ENCODE measurements at regions not wholly inside any gene's neighbourhood (a gene's known extent, or its start where the extent isn't known, plus 50 kb on each side); places are given as distances from the start of the nearest gene placed in this dataset.

DNA sequence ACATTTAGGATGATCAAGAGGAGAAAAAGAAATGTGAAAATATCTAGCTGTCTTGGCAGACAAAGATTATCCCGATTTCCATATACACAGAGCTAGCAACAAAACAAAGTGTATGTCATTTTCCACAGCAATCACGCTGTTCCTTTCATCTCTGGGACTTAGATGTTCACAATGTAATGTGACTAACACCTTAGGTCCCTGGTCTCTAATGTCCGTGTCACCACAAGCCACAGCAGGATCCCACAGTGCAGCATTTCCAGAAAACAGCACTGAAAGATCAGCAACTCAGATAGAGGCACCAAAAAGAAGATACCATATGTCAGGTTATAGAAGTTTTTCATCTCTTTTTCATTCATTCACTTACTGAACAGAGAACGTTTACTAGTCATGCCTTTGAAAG is 118.0 kb upstream of the TNPO1 start:
- no peak for TF ChIP-seq EZH2 (IDR thresholded peaks at IDR 0.05; ENCODE audit: low read length)
- TF ChIP-seq, protein P1, sequence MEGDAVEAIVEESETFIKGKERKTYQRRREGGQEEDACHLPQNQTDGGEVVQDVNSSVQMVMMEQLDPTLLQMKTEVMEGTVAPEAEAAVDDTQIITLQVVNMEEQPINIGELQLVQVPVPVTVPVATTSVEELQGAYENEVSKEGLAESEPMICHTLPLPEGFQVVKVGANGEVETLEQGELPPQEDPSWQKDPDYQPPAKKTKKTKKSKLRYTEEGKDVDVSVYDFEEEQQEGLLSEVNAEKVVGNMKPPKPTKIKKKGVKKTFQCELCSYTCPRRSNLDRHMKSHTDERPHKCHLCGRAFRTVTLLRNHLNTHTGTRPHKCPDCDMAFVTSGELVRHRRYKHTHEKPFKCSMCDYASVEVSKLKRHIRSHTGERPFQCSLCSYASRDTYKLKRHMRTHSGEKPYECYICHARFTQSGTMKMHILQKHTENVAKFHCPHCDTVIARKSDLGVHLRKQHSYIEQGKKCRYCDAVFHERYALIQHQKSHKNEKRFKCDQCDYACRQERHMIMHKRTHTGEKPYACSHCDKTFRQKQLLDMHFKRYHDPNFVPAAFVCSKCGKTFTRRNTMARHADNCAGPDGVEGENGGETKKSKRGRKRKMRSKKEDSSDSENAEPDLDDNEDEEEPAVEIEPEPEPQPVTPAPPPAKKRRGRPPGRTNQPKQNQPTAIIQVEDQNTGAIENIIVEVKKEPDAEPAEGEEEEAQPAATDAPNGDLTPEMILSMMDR (optimal IDR thresholded peaks at IDR 0.05 in 1 of 3, IDR thresholded peaks at IDR 0.05 in 1 of 3, conservative IDR thresholded peaks at IDR 0.05 in 1 of 3; ENCODE audit: extremely low read depth in 1 of 3, insufficient read depth in 2 of 3, low read length in 3 of 3) = no peak
